Right renal pelvis (tissue), 4 donors: ENCODE measurements at regions not wholly inside any gene's neighbourhood (a gene's known extent, or its start where the extent isn't known, plus 50 kb on each side); places are given as distances from the start of the nearest gene placed in this dataset.

Experiments
- DNase-seq, 4 donors: peaks; one replicate each; pipeline ENCODE4 v3.0.0-alpha.2; 2013; ENCODE audit warnings: low read depth in 4 of 4, low spot score in 3 of 4, missing footprints in 1 of 4

GRCh38 chr11:111148953-111149352 lies 96.6 kb upstream of the POU2AF2 start:
- no peak for DNase-seq

- no peak for DNase-seq
Measured at GRCh38 chr11:111148121-111148520, 97.4 kb upstream of the POU2AF2 start.

GRCh38 chr11:111137846-111138245 lies 107.7 kb upstream of the POU2AF2 start:
- DNase-seq: no peak

GRCh38 chr11:111135778-111136570 lies 109.6 kb upstream of the POU2AF2 start:
- DNase-seq: no peak

DNA sequence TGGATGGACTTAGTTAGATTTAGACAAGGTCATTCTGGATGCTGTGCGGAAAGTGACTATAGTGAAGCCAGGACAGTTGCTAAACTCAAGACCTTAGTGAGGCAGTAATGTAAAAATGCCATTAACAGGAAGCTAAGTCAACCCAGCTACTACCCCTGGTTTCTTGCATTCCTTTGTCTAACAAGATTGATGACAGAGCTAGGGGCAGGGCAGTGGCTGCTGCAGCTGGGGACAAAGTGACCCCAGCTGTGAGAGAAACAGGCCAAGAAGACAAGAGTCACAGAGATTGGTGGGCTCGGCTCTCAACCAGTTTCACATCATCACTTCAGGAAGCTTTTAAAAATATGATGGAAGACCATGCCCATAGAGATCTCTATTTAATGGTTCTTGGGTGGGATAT lies 110.4 kb upstream of the POU2AF2 start:
- no peak for DNase-seq

- no peak for DNase-seq
Measured at GRCh38 chr11:111128076-111128870, 117.3 kb upstream of the POU2AF2 start.

GRCh38 chr11:111124724-111125123 lies 120.8 kb upstream of the POU2AF2 start:
- no peak for DNase-seq

DNA sequence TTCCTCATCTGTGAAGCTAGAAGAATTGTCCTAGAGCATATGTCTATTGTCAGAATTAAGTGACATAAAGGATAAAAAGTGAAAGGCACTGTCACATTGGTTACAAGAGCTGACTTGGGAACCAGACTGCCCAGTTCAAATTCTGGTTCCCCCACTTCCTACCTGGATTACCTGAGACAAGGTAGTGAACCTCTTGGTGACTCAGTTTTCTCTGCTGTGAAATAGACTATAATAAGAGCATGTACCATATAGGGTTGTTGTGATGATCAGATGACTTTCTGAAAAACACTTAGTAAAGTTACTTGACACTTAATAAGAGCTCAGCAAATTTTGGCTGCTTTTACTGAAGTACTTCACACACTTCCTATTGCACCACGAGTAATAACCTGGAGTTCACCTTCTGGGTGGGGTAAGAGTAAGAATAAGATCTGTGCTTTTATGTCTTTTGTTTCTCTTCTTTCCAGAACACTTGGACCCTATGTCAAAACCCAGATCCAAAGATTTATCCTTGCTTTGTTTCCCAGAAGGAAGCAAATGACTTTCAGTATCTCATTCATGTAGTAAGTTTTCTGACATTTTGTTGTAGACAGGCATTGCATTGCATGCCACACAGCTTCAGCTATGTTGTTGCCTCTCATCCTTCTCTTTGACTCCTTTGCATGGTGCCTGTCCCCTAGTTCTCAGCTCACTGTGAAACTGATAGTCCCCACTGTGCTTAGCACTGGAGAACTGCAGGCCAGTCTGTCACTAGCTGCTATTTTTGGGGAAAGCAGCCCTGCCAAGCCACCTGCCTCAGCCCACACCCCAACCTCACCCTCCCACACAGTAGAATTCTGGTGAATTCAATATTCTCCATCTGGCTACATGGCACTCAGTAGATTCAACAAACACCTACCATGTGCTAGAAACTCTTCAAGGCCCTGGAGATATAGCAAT lies 121.8 kb upstream of the POU2AF2 start:
- no peak for DNase-seq

DNA sequence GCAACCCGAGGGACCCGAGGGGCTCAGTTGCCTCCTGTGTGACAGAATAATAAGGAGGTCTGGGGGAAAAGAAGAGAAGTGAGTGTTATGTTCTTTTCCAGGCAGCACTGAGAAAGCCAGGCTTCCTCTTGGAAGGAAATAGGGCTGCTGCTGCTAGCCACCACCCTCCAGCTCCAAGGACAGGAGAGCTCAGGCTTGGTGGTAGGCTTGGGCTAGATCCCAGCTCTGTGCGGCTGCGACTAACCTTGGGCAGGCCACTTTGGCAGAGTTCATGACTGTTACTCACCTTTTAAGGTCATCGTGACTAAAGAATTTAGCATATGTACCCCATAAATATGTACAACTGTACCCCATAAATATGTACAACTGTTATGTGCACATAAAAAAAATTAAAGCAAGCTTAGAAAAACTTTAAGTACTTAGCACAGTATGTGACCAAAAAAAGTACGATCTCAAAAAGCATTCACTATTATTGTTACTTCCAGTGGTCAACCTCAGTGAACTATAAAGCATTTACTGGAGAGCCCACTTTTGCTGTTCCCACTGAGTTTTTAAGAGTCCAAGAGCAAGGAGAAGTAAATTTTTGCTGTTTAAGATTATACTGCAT lies 124.7 kb upstream of the POU2AF2 start:
- DNase-seq: no peak

DNA sequence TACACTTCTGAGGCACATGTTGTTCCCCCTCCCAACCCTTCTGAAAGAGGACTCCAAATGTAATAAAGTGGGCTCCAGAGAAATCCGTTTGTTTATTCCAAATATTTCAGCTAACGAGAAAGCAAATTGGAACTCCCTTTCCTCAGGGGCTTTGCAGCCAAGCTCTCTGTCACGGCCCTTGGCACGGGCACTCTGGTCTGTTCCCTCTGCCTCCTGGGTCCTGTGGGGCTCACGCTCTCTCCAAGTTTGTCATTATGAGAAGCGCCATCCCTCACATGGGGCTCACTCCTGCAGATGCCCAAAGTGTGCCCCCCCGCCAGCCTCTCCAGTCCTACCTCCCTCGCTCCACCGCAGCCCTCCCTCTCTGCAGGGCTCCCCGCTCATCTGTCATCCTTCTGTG lies 125.4 kb upstream of the POU2AF2 start:
- DNase-seq: no peak

DNA sequence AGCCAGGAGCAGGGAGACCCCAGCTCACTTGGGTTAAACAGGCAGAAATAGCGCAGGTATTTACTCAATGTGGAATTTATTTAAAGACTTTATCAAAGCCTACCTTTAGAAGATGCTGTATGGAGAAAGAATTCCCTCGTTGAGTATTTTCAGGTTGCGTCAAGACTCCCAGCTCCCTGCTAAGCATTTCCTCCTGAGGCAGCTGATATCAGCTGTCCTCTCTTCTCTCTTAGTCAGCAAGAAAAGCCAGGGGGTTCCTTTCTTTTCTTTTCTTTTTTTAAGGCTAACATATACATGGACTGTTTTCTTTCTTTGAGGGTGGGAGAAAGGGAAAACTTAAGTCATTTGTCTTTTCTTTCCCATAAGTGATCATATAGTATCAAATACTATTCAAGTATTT lies 125.8 kb upstream of the POU2AF2 start:
- no peak for DNase-seq

GRCh38 chr11:111115890-111116289 lies 129.6 kb upstream of the POU2AF2 start:
- DNase-seq: no peak

DNA sequence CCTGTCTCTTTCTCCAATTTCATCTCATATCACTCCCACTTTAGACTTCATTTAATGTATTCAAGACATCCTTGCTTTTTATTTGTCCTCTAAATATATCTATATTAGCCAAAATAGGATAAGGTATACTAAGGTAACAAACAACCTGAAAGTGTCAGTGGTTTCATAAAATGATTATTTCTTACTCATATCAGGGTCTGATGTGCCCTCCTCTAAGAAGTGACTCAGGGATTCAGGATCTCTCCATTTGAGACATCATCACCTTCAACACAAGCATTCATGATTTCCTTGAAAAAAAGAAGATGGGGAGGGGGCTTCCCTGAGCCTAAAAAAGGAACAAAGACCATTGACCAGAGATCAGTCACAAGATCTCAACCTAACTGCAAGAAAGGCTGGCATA lies 131.4 kb upstream of the POU2AF2 start:
- DNase-seq: no peak

DNA sequence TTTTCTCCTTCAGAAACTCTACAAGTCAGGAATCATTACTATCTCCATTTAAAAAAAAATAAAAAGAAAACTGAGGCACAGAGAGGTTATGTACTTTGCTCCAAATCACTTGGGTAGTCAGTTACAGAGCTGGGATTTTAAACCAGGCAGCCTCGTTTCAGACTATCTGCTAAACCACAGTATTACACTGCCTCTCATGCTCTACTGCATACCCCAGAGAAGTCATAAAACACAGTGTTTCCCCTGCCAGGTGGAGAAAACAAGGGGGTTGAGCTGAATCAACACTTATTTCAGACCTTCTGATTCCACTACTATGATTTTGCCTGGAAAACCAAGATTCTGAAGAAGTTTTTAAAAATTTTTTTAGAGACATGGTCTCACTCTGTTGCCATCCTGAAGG lies 132.9 kb upstream of the POU2AF2 start:
- no peak for DNase-seq

DNA sequence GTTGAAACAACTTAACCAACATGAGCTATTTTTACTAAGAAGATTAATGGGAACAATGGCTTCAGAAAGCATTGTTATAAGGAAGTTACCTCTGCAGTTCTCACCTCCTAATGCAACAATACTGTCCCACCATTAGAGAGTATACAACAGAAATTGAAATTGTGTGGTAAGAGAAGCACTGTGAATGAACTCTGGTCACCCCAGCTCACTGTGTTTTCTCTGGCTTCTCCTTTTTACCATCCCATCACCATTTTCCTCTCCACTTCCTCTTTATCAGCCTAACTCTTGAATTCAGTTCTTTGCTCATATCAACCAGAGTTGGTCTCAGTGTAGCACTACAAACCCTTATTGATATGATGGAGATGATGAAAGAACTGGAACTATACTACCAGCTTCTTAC lies 138.0 kb upstream of the POU2AF2 start:
- no peak for DNase-seq

DNA sequence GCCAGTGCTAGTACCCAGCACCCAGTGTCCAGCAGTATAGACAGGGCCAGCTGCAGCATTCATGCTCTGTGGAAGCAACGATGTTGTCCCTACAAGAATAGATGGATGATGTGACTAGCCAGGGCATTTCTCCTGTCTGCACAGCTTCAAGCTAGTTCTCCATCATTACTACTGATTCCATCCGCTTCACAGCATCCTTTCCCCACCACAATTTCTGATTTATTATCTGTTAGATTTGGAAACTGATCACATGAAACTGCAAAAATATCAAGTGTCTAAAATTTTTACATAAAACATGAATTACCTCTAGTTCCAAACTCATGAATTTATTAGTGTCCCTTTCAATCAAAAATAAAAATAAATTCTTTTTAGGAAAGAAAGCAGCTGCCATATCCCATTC lies 138.9 kb upstream of the POU2AF2 start:
- DNase-seq: no peak

- DNase-seq: no peak
Measured at GRCh38 chr11:111105566-111105965, 140.0 kb upstream of the POU2AF2 start.

DNA sequence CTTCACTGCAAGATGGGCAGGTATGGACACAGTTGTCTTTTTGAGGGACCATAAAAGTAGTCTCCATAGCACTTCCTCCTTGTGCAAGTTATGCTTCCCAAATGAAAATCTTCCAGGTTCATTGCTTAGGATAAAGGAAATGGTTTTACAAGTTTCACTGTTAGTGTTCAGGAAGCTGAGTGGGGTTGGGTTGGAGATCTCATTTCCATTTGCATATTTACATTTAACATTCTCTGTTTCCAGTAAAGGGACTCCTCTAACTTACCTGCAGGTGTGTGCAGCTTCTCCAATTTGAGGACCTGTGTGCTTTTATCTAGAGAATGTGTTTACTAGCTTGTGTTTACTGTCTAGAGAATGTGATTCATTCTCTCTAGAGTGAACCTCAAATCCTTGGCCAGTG lies 141.3 kb upstream of the POU2AF2 start:
- no peak for DNase-seq

GRCh38 chr11:111101881-111102280 lies 143.6 kb upstream of the POU2AF2 start:
- no peak for DNase-seq

GRCh38 chr11:111099028-111099713 lies 146.4 kb upstream of the POU2AF2 start:
- no peak for DNase-seq
